ENCODE measurements at regions not wholly inside any gene's neighbourhood (a gene's known extent, or its start where the extent isn't known, plus 50 kb on each side); places are given as distances from the start of the nearest gene placed in this dataset.
A peak's percentile ranks its signal among the peaks of the same experiment; 100 is the strongest.
"Not testable (repeated sequence)": the region's sequence is repeated elsewhere in the genome, so short reads cannot be mapped to it uniquely, and the experiment has no call there.

GRCh38 chr20:50359607-50360217 lies 150.5 kb upstream of the PTPN1 start:
- peak overlapping the region; percentile 1 for H3K4me3 Mint-ChIP-seq (ENCODE audit: low read depth, unreplicated experiment)
- DNase-seq, result no peak
- peaks cover 3% of the 10 kb centered on the region for H3K36me3 Mint-ChIP-seq (ENCODE audit: insufficient read depth, unreplicated experiment)
- intact Hi-C loops (cut with micrococcal nuclease; ENCODE audit: unreplicated experiment), result loop anchor here (10.0 kb wide), 1 partner anchor 165 kb away; the partner anchor contains the start of gene CEBPB
- no peaks in the 10 kb centered on the region for H3K9me3 Mint-ChIP-seq (ENCODE audit: low read depth, unreplicated experiment)
- peaks cover 26% of the 10 kb centered on the region for H3K4me1 Mint-ChIP-seq (ENCODE audit: low read depth, unreplicated experiment)
- CTCF ChIA-PET, result no interaction called here
- peak overlapping the region; percentile 6 for H3K27ac Mint-ChIP-seq (ENCODE audit: unreplicated experiment)
- no TSS peak for BruUV-seq (replicated peaks)
- no peaks in the 10 kb centered on the region for H3K27me3 Mint-ChIP-seq (ENCODE audit: unreplicated experiment)
- no peak for TF ChIP-seq CTCF (IDR thresholded peaks at IDR 0.05; ENCODE audit: unreplicated experiment)

GRCh38 chr20:50360218-50360672 lies 149.9 kb upstream of the PTPN1 start:
- Mint-ChIP-seq H3K4me3 (ENCODE audit: low read depth, unreplicated experiment) (no peak overlapping the region), H3K36me3 (ENCODE audit: insufficient read depth, unreplicated experiment) (peaks cover 3% of the 10 kb centered on the region), H3K4me1 (ENCODE audit: low read depth, unreplicated experiment) (peaks cover 21% of the 10 kb centered on the region), H3K27me3 (ENCODE audit: unreplicated experiment) (no peaks in the 10 kb centered on the region), H3K9me3 (ENCODE audit: low read depth, unreplicated experiment) (no peaks in the 10 kb centered on the region), H3K27ac (ENCODE audit: unreplicated experiment) (peak overlapping the region; percentile 6)
- BruUV-seq (replicated peaks), result no TSS peak
- peak; percentile 81 for DNase-seq
- TF ChIP-seq CTCF (IDR thresholded peaks at IDR 0.05; ENCODE audit: unreplicated experiment), result no peak
- CTCF ChIA-PET, result no interaction called here
- intact Hi-C loops (cut with micrococcal nuclease; ENCODE audit: unreplicated experiment), result loop anchor here (10.0 kb wide), 1 partner anchor 165 kb away; the partner anchor contains the start of gene CEBPB

GRCh38 chr20:50360921-50361320 lies 149.3 kb upstream of the PTPN1 start:
- no peak for DNase-seq
- no peaks in the 10 kb centered on the region for H3K27me3 Mint-ChIP-seq (ENCODE audit: unreplicated experiment)
- no TSS peak for BruUV-seq (replicated peaks)
- intact Hi-C loops (cut with micrococcal nuclease; ENCODE audit: unreplicated experiment), result loop anchor here (10.0 kb wide), 1 partner anchor 166 kb away; the partner anchor contains the start of gene CEBPB
- H3K27ac Mint-ChIP-seq (ENCODE audit: unreplicated experiment), result no peak overlapping the region
- peaks cover 17% of the 10 kb centered on the region for H3K4me1 Mint-ChIP-seq (ENCODE audit: low read depth, unreplicated experiment)
- CTCF ChIA-PET, result no interaction called here
- TF ChIP-seq CTCF (IDR thresholded peaks at IDR 0.05; ENCODE audit: unreplicated experiment), result no peak
- no peaks in the 10 kb centered on the region for H3K9me3 Mint-ChIP-seq (ENCODE audit: low read depth, unreplicated experiment)
- H3K36me3 Mint-ChIP-seq (ENCODE audit: insufficient read depth, unreplicated experiment), result peaks cover 3% of the 10 kb centered on the region
- H3K4me3 Mint-ChIP-seq (ENCODE audit: low read depth, unreplicated experiment), result no peak overlapping the region

- H3K4me1 Mint-ChIP-seq (ENCODE audit: low read depth, unreplicated experiment), result peaks cover 27% of the 10 kb centered on the region
- H3K9me3 Mint-ChIP-seq (ENCODE audit: low read depth, unreplicated experiment); H3K27me3 Mint-ChIP-seq (ENCODE audit: unreplicated experiment); BruUV-seq (replicated peaks); CTCF ChIA-PET; H3K4me3 Mint-ChIP-seq (ENCODE audit: low read depth, unreplicated experiment); H3K36me3 Mint-ChIP-seq (ENCODE audit: insufficient read depth, unreplicated experiment); H3K27ac Mint-ChIP-seq (ENCODE audit: unreplicated experiment); DNase-seq: not testable (repeated sequence)
- intact Hi-C loops (cut with micrococcal nuclease; ENCODE audit: unreplicated experiment), result loop anchor here (10.0 kb wide), 1 partner anchor 167 kb away; the partner anchor contains the start of gene CEBPB
Observed at GRCh38 chr20:50362177-50362576, 148.0 kb upstream of the PTPN1 start.

GRCh38 chr20:50363027-50363426 lies 147.2 kb upstream of the PTPN1 start:
- Mint-ChIP-seq H3K4me3 (ENCODE audit: low read depth, unreplicated experiment) (no peak overlapping the region), H3K27me3 (ENCODE audit: unreplicated experiment) (no peaks in the 10 kb centered on the region), H3K27ac (ENCODE audit: unreplicated experiment) (no peak overlapping the region), H3K9me3 (ENCODE audit: low read depth, unreplicated experiment) (peaks cover 2% of the 10 kb centered on the region), H3K4me1 (ENCODE audit: low read depth, unreplicated experiment) (peaks cover 31% of the 10 kb centered on the region), H3K36me3 (ENCODE audit: insufficient read depth, unreplicated experiment) (peaks cover 3% of the 10 kb centered on the region)
- no TSS peak for BruUV-seq (replicated peaks)
- TF ChIP-seq CTCF (IDR thresholded peaks at IDR 0.05; ENCODE audit: unreplicated experiment), result no peak
- CTCF ChIA-PET, result no interaction called here
- no peak for DNase-seq
- intact Hi-C loops (cut with micrococcal nuclease; ENCODE audit: unreplicated experiment), result loop anchor here (10.0 kb wide), 1 partner anchor 168 kb away; the partner anchor contains the start of gene CEBPB
